DLD1 (cell line): ENCODE measurements at regions not wholly inside any gene's neighbourhood (a gene's known extent, or its start where the extent isn't known, plus 50 kb on each side); places are given as distances from the start of the nearest gene placed in this dataset.

Source experiments
- in situ Hi-C: cut with HindIII; loops from 2 replicates; pipeline ENCODE4 v1.10.0; 2017; ENCODE audit warnings: low sequenced_read_pairs

- in situ Hi-C loops, result no loop called here
Observed at GRCh38 chr10:9898633-9899395, 1118.9 kb upstream of the CELF2 start.

- in situ Hi-C loops, result no loop called here
Observed at GRCh38 chr10:9900751-9901150, 1116.9 kb upstream of the CELF2 start.

GRCh38 chr10:9901971-9902370, 1115.7 kb upstream of the CELF2 start:
- in situ Hi-C loops, result no loop called here

GRCh38 chr10:9910446-9910845, 1107.2 kb upstream of the CELF2 start:
- in situ Hi-C loops, result no loop called here

GRCh38 chr10:9911488-9911887, 1106.2 kb upstream of the CELF2 start:
- in situ Hi-C loops, result no loop called here

- in situ Hi-C loops, result no loop called here
Observed at GRCh38 chr10:9913876-9914514, 1103.7 kb upstream of the CELF2 start.

- in situ Hi-C loops, result no loop called here
Observed at GRCh38 chr10:9921544-9921943, 1096.1 kb upstream of the CELF2 start.

GRCh38 chr10:9922126-9922870, 1095.4 kb upstream of the CELF2 start:
- in situ Hi-C loops, result no loop called here

- in situ Hi-C loops, result no loop called here
Observed at GRCh38 chr10:9926003-9926402, 1091.7 kb upstream of the CELF2 start.

GRCh38 chr10:9926881-9927280, 1090.8 kb upstream of the CELF2 start:
- in situ Hi-C loops, result no loop called here

- in situ Hi-C loops, result no loop called here
Observed at GRCh38 chr10:9939716-9940115, 1078.0 kb upstream of the CELF2 start.

GRCh38 chr10:9944690-9945089, 1073.0 kb upstream of the CELF2 start:
- in situ Hi-C loops, result no loop called here

GRCh38 chr10:9950070-9950469, 1067.6 kb upstream of the CELF2 start:
- in situ Hi-C loops, result no loop called here

GRCh38 chr10:9951481-9952257, 1066.0 kb upstream of the CELF2 start:
- in situ Hi-C loops, result no loop called here

GRCh38 chr10:9957351-9957750, 1060.3 kb upstream of the CELF2 start:
- in situ Hi-C loops, result loop anchor here (5.0 kb wide), 1 partner anchor 40 kb away; no protein-coding TSS in a partner anchor

GRCh38 chr10:9957876-9958275, 1059.8 kb upstream of the CELF2 start:
- in situ Hi-C loops, result loop anchor here (5.0 kb wide), 1 partner anchor 41 kb away; no protein-coding TSS in a partner anchor

- in situ Hi-C loops, result no loop called here
Observed at GRCh38 chr10:9965341-9965740, 1052.3 kb upstream of the CELF2 start.

- in situ Hi-C loops, result no loop called here
Observed at GRCh38 chr10:9986786-9987185, 1030.9 kb upstream of the CELF2 start.

GRCh38 chr10:9987197-9987596, 1030.5 kb upstream of the CELF2 start:
- in situ Hi-C loops, result no loop called here

GRCh38 chr10:9992661-9993060, 1025.0 kb upstream of the CELF2 start:
- in situ Hi-C loops, result no loop called here

GRCh38 chr10:9994131-9994530, 1023.5 kb upstream of the CELF2 start:
- in situ Hi-C loops, result no loop called here
